Chondrocyte (in vitro differentiated cells): ENCODE measurements at regions not wholly inside any gene's neighbourhood (a gene's known extent, or its start where the extent isn't known, plus 50 kb on each side); places are given as distances from the start of the nearest gene placed in this dataset.

Experiments used
- DNase-seq: peaks from one replicate; pipeline ENCODE4 v3.0.0; 2021; ENCODE audit warnings: mixed read lengths, low spot score
- H3K27ac Mint-ChIP-seq: one replicate; pipeline ENCODE4 v1.8.0; 2021; ENCODE audit warnings: mild to moderate bottlenecking, moderate library complexity, mixed read lengths; ENCODE audit not compliant: unreplicated experiment
- H3K27me3 Mint-ChIP-seq: 2 replicates; pipeline ENCODE4 v1.8.0; 2021; ENCODE audit warnings: low read depth, mixed read lengths
- H3K36me3 Mint-ChIP-seq: 2 replicates; pipeline ENCODE4 v1.8.0; 2021; ENCODE audit warnings: low read depth, mixed read lengths
- H3K4me1 Mint-ChIP-seq: 2 replicates; pipeline ENCODE4 v1.8.0; 2021; ENCODE audit warnings: low read depth, mild to moderate bottlenecking, mixed read lengths
- H3K4me3 Mint-ChIP-seq: one replicate; pipeline ENCODE4 v1.8.0; 2021; ENCODE audit warnings: mild to moderate bottlenecking, moderate library complexity, mixed read lengths; ENCODE audit not compliant: unreplicated experiment
- H3K9me3 Mint-ChIP-seq: 2 replicates; pipeline ENCODE4 v1.8.0; 2021; ENCODE audit warnings: low read depth, mixed read lengths
- TF ChIP-seq, protein P1 (sequence below): fragments of 200-600 bp; sonication (generic); IDR thresholded peaks from 2 replicates; pipeline ENCODE4 v1.5.0; 2021; ENCODE audit warnings: antibody characterized with exemption, mild to moderate bottlenecking, moderate library complexity

DNA sequence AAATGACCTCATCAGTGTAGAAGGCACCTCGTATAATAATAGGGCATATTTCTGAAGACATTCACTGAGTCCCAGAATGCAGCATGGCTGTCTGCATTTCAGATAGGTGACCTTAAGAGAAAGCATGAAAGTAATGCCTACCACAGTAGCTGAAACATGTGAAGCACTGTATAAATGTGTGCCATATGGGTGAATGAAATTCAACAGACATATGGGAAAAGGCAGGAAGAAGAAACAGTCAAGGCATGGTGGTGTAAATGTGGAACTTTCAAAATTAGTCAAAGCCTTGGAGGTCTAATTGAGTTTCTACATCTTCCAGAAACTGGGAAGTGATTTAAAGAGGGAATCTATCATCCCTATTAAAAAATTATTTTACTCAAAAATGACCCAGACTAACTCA lies 698.2 kb upstream of the GOT2 start:
- Mint-ChIP-seq H3K27ac (no peak overlapping the region), H3K27me3 (peaks cover 2% of the 10 kb centered on the region), H3K9me3 (peaks cover 7% of the 10 kb centered on the region), H3K4me1 (no peaks in the 10 kb centered on the region), H3K36me3 (no peaks in the 10 kb centered on the region), H3K4me3 (no peak overlapping the region)
- TF ChIP-seq, protein P1, sequence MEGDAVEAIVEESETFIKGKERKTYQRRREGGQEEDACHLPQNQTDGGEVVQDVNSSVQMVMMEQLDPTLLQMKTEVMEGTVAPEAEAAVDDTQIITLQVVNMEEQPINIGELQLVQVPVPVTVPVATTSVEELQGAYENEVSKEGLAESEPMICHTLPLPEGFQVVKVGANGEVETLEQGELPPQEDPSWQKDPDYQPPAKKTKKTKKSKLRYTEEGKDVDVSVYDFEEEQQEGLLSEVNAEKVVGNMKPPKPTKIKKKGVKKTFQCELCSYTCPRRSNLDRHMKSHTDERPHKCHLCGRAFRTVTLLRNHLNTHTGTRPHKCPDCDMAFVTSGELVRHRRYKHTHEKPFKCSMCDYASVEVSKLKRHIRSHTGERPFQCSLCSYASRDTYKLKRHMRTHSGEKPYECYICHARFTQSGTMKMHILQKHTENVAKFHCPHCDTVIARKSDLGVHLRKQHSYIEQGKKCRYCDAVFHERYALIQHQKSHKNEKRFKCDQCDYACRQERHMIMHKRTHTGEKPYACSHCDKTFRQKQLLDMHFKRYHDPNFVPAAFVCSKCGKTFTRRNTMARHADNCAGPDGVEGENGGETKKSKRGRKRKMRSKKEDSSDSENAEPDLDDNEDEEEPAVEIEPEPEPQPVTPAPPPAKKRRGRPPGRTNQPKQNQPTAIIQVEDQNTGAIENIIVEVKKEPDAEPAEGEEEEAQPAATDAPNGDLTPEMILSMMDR: no peak
- DNase-seq: no peak

DNA sequence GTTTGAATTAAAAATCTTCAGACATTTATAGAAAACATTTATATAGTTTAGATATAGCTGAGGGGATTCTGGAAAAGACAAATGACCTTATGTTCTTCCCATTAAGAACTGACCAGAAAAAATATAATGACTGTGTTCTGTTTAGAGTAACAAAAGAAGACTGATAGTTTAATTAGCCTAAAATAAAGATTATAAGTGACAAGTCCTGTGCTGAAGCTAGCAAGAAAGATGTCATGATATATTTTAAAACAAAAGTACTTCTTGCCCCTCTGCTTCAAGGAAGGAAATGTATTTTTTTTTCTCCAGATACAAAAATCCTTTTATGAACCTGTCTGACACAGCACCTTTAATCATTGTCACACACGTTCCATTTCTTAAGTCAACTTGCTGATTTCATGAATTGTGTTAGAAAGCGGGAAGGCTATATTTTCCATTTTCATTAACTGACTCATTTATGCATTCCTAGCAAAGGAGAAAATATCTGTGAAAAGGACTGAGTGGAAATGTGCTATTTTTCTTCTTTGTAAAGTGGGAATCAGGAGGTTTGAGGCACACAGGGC lies 690.7 kb upstream of the GOT2 start:
- H3K27ac Mint-ChIP-seq: no peak overlapping the region
- H3K36me3 Mint-ChIP-seq: no peaks in the 10 kb centered on the region
- H3K4me1 Mint-ChIP-seq: no peaks in the 10 kb centered on the region
- H3K4me3 Mint-ChIP-seq: no peak overlapping the region
- DNase-seq: no peak
- H3K27me3 Mint-ChIP-seq: peaks cover 10% of the 10 kb centered on the region
- TF ChIP-seq, protein P1: no peak
- peaks cover 15% of the 10 kb centered on the region for H3K9me3 Mint-ChIP-seq

DNA sequence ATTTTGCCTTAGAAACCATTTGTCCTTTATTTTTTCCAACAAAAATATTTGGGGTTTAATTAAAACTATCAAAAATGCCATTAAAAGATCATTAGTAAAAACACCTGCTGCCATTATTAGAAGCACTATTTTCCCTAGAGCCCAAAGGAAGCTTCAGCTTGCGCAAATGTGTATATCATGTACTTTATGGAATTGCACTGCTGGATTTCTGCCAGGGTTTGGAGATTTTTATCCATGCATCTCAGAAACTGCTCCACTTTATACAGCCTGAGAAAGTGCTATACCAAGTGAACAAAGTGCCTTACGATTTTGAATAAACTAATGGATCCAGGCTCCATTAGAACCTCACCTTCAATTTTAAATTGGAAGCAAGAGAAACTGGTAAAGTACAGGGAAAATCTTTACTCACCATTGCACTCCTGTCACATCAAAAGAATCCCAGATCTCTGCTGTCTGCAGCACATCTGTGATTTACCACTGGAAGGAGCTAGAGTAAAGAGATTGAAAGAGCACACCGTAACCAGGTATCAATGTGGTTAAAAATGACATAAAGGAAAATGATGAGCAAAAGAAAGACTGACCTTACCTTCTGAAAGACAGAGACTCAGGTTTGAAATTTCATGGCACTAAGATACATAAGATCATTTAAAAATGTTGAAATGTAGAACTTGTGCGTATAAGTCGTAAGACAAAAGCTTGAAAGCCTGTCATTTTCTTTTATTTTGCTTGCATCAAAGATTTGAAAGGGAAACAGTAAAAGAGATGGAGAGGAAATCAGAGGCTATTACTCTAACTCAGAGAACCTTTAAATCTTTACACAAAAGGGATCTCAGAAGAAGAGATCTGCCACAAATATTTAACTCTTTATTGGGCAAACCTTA lies 678.1 kb upstream of the GOT2 start:
- Mint-ChIP-seq H3K9me3 (peaks cover 5% of the 10 kb centered on the region), H3K27ac (no peak overlapping the region), H3K27me3 (peaks cover 6% of the 10 kb centered on the region), H3K4me1 (no peaks in the 10 kb centered on the region), H3K4me3 (no peak overlapping the region), H3K36me3 (no peaks in the 10 kb centered on the region)
- no peak for DNase-seq
- TF ChIP-seq, protein P1: peak; percentile 81

DNA sequence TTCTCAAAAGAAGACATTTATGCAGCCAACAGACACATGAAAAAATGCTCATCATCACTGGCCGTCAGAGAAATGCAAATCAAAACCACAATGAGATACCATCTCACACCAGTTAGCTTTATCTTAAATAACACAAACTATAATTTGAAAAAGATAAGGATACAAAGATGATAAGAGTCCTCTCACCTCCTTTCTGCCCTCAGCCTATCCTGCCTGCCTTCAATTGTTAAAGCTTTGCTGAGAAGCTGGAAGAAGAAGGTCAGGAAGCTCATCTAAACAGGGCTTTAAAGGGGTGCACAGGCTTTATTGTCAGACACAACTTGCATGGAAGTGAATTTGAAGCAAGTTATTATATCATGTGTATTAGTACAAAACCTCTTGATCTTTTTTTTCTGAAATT lies 676.3 kb upstream of the GOT2 start:
- H3K36me3 Mint-ChIP-seq: no peaks in the 10 kb centered on the region
- TF ChIP-seq, protein P1: no peak

DNA sequence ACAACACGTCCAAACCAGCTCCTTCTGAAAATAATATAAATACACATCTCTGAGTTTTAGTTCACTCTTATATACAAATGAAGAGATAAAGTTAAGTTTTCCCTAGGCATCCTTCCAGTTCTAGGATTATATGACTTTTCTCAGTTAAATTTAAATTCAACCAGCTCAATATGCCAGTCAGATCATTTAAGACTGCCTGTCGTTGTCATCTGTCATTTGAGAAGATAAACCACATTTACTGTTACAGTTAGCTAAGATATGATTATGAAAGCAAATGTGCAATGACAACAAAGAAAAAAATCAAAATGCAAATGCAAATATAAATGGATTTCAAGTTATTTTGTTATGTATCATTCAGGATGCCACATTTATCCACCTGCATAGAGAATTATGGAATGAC lies 671.7 kb upstream of the GOT2 start:
- no peaks in the 10 kb centered on the region for H3K36me3 Mint-ChIP-seq
- no peaks in the 10 kb centered on the region for H3K4me1 Mint-ChIP-seq
- peaks cover 6% of the 10 kb centered on the region for H3K27me3 Mint-ChIP-seq
- DNase-seq: no peak
- no peak overlapping the region for H3K4me3 Mint-ChIP-seq
- TF ChIP-seq, protein P1: no peak
- H3K27ac Mint-ChIP-seq: no peak overlapping the region
- H3K9me3 Mint-ChIP-seq: peaks cover 8% of the 10 kb centered on the region

More for the DNA sequence above, 676.3 kb upstream of the GOT2 start:
- no peak overlapping the region for H3K27ac Mint-ChIP-seq
- H3K27me3 Mint-ChIP-seq: peaks cover 6% of the 10 kb centered on the region
- no peak overlapping the region for H3K4me3 Mint-ChIP-seq
- H3K4me1 Mint-ChIP-seq: no peaks in the 10 kb centered on the region
- H3K9me3 Mint-ChIP-seq: peaks cover 8% of the 10 kb centered on the region
- DNase-seq: no peak
